Hepatocyte (in vitro differentiated cells): ENCODE measurements at regions not wholly inside any gene's neighbourhood (a gene's known extent, or its start where the extent isn't known, plus 50 kb on each side); places are given as distances from the start of the nearest gene placed in this dataset.

ENCODE experiments used
- EZH2 ChIP-seq: fragments of 200-600 bp; sonication (generic); IDR thresholded peaks from 2 replicates; pipeline ENCODE4 v1.6.1; 2016; ENCODE audit warnings: antibody characterized with exemption, mild to moderate bottlenecking, borderline replicate concordance
- EZH2phosphoT487 ChIP-seq: fragments of 200-600 bp; sonication (generic); IDR thresholded peaks from one replicate; pipeline ENCODE4 v1.6.1; 2018; ENCODE audit warnings: antibody characterized with exemption, mild to moderate bottlenecking, low read depth, moderate library complexity; ENCODE audit not compliant: unreplicated experiment, severe bottlenecking
- TF ChIP-seq, protein P1 (sequence below): fragments of 200-600 bp; sonication (generic); IDR thresholded peaks from 2 replicates; pipeline ENCODE4 v1.5.1; 2016; ENCODE audit warnings: antibody characterized with exemption, mild to moderate bottlenecking; ENCODE audit not compliant: poor library complexity

DNA sequence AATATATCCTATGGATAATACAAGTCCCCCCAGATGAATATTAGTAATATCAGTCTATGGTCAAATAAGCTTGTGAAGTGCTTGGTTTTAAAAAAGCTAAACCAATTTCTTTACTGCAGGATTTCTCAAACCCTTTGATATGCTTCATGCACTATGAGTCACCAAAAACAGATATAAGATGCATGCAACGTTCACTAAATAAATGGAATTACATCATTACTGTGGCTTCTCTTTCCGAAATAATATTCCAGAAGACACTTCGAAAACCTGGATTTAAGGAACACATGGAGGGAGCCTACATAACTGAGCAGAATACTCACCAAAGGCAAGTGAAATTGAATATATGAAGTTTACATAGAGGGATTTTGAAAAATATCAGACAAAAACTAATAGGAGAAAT lies 126.3 kb upstream of the ABI3BP start:
- TF ChIP-seq, protein P1, sequence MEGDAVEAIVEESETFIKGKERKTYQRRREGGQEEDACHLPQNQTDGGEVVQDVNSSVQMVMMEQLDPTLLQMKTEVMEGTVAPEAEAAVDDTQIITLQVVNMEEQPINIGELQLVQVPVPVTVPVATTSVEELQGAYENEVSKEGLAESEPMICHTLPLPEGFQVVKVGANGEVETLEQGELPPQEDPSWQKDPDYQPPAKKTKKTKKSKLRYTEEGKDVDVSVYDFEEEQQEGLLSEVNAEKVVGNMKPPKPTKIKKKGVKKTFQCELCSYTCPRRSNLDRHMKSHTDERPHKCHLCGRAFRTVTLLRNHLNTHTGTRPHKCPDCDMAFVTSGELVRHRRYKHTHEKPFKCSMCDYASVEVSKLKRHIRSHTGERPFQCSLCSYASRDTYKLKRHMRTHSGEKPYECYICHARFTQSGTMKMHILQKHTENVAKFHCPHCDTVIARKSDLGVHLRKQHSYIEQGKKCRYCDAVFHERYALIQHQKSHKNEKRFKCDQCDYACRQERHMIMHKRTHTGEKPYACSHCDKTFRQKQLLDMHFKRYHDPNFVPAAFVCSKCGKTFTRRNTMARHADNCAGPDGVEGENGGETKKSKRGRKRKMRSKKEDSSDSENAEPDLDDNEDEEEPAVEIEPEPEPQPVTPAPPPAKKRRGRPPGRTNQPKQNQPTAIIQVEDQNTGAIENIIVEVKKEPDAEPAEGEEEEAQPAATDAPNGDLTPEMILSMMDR = no peak
- TF ChIP-seq EZH2phosphoT487 (no peak), EZH2 (no peak)
